ENCODE measurements at regions not wholly inside any gene's neighbourhood (a gene's known extent, or its start where the extent isn't known, plus 50 kb on each side); places are given as distances from the start of the nearest gene placed in this dataset.
"Not testable (repeated sequence)": the region's sequence is repeated elsewhere in the genome, so short reads cannot be mapped to it uniquely, and the experiment has no call there.

DNA sequence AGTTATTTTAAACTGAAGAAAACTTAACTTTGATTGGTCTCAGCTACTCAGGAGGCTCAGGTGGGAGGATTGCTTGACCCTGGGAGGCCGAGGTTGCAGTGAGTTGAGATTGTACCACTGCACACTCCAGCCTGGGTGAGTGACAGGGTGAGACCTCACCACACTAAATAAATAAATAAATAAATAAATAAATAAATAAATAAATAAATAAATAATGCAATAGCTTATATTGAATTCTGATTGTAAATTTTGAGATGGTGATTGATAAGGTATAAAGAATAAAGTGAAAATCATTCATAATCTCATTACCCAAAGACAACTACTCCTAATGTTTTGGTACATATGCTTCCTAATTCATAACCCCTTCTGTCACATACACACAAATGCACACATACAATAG, 58.1 kb downstream of the TUBA3C start:
- DNase-seq: no peak

DNA sequence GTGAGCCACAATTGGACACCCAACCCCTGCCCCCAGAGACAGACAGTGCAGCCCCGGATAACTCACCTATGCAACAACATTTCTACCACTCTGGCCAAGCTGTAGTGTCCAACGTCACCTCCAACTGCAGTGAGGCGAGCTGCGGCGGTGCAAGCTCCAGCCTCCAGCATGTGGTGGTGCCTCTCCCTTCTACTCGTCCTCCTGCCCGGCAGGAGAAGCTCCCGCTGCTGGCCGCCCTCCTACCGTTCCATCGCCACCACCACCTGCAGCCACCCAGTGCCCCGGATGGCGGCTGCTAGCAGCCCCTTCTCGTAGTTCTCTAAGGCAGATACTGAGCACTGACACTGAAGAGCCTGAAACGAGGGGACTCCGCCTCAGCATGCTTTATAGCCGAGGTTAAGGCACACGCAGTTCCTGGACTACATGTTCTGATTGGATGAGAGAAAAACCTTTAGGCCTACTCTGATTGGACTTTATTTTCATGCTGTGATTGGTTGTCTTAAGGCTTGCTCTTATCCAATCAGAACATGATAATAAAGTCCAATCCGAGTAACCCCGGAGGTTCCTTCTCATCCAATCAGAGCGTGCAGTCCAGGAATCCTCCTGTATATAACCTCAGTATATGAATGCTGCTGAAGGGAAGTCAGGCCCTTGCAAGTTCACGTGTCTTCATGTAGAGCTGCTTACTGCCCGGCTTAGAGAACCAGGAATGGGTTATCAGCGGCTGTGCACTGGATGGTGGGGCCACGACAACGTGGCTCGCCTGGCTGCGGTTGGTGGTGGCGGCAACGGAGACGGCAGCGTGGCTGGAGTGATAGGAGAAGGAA, 63.5 kb downstream of the TUBA3C start:
- DNase-seq: no peak

DNA sequence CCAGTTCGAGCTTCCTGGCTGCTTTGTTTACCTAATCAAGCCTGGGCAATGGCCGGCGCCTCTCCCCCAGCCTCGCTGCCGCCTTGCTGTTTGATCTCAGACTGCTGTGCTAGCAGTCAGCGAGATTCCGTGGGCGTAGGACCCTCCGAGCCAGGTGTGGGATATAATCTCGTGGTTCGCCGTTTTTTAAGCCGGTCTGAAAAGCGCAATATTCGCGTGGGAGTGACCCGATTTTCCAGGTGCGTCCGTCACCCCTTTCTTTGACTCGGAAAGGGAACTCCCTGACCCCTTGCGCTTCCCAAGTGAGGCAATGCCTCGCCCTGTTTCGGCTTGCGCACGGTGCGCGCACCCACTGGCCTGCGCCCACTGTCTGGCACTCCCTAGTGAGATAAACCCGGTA, 72.4 kb downstream of the TUBA3C start:
- not testable (repeated sequence) for DNase-seq

DNA sequence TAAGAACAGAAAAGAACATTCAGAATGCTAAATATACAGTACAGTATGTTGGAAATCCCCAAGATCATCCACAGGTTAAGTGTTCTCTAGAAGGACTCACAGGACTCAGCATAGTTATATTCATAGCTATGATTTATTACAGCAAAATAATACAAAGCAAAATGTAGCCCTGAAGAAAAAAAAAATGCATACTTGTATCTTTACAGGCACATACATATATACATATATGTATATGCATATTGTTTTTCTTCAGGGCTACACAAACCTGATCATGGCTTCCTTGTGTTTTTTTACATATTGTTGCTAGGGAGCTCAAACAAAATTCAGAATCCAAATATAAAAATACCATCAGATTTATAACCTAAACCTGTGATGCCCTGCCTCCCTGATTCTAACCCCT, 78.5 kb downstream of the TUBA3C start:
- no peak for DNase-seq

DNA sequence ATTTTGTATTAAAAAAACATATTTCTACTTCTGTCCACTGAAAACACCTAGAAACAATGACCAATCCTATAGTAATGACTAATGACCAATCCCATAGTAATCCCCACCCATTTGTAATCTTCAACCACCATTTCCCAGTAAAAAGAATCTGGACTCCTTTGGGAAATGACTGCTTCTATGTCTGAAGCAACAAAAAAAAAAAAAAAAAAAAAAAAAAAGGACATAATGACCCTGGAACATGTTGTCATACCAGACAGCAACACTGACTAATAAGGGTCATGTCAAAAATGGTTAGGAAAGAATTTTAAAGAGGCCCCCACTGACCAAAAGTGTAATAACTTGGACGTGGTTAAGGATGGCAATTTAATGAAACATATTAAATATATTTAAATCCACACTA, 88.3 kb downstream of the TUBA3C start:
- no peak for DNase-seq

DNA sequence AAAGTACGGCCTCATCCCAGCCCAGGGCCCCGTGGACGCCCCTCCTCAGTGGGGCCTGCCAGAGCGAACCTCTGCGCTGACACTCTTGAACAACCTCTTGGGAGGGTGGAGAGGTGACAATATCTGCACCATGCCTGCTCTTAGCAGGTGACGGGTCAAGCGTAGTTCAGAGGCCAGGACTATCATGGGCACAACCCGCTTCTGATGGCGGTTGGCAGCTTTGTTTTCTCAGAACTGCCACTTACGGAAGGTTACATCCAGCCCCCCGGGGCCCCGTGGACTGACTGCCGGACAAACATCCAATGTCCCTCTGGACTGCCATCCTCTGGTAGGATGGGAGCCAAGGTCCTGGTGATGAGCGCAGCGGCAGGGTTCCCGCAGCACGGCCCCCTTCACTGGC, 91.1 kb downstream of the TUBA3C start:
- no peak for DNase-seq

DNA sequence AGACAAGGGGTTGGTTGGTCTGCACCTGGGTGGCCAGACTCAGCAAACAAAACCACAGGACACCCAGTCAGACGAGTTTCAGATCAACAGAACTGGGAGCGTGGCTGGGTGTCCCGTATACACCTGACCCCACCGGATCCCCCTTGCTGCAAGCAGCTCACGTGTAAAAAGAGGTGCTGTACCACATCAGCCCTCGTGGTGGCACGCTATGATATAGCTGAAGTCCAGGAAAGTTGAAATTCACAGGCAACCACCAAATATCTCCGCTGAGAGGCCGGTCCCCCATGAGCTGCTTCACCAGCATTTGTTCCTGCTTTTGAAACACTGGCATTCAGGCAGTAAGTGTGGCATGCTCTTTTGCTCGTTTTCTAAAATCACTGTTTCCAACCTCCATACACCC, 92.3 kb downstream of the TUBA3C start:
- peak in 1 of 2 experiments; percentile 17 for DNase-seq

DNA sequence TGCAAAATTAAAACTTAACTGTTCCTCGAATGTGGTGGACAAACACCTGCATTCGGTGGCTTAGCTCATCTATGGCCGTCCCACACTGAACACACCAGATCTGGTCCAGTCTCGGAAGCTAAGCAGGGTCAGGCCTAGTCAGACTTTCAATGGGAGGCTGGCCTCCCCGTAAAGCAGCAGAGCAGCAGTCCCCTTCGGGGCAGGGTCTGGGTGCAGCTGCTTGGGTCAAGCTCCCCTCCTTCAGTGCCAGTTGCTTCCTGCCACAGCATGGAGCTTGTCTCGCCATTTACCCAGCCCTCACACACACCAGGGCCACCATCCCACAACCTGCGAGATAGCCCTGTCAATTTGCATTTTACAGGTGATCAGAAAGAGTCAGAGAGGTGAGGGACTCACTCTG, 93.2 kb downstream of the TUBA3C start:
- DNase-seq: no peak

DNA sequence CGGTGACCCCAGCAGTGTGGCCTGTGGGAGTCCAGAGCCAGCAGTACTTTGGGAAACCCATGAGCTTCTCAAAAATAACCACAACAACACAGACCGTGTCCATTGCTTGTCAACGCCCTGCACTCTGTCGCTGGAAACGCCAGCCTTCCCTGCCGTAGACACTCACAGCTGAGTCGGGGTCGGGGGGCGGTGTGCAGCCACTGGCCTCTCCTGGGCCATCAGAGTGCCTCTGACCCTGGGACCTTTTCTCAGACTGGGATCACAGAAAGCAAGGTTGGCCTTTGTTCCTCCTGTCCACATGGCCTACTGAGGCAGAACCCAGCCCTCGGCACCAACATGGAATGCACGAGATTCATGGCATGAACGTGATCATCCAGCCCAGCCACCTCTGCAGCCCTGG, 95.7 kb downstream of the TUBA3C start:
- DNase-seq: no peak

DNA sequence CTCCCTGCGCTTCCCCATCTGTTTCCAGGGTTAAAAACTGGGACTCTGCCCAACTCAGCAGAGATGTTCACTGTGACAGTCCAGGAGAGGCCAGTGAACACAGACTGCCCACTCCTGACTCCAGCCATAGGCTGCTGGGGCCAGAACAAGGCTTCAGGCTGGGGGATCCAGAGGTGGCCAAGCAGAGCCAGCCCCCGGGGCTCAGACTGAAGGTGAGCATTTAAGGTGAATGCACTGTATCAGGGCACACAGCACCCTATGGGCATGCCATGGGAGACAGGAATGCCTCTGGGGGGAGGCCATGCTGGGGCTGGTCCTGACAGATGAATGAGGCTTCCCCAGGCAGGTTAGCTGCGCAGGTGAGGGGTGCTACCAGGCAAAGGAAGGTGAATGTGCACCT, 96.4 kb downstream of the TUBA3C start:
- no peak for DNase-seq

DNA sequence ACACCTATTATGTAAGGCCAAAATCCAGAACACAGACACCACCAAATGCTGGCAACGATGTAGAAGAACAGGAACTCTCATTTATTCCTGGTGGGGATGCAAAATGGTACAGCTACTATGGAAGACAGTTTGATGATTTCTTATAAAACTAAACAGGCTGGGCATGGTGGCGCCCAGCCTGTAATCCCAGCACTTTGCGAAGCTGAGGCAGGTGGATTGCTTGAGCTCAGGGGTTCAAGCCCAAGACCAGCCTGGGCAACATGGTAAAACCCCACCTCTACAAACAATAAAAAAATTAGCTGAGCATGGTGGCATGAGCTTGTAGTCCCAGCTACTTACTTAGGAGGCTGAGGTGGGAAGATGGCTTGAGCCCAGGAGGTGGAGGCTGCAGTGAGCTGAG, 98.3 kb downstream of the TUBA3C start:
- DNase-seq: no peak

DNA sequence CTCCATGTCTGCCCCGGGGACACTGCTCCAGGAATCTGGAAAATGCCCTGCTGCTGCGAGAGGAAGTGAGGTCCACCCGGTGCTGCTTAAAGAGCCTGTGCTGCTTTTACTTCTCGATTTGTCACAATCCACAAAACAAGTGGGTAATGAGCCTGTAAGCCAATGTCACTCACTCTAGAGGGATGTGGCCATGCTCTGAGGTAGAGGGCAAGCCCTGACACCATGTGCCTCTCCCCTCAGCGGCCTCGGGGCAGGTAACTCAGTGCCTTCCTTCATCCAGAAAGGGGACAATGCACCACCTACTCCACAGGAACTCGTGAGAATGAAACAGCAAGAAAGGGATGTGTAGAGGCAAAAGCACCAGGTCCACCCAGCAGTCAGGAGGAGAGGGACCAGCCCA, 106.2 kb downstream of the TUBA3C start:
- no peak for DNase-seq

DNA sequence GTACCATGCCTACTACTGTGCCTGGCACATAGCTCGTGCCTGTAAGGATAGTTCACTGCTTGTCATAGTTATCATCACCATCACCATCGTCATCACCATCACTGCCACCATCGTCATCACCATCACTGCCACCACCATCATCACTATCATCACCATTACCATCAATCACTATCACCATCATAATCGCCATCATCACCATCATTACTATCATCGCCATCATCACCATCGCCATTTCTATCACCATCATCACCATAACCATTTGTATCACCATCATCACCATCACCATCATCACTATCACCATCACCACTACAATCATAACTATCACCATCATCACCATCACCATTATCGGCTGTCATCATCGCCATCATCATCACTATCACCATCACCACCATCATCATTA, 107.1 kb downstream of the TUBA3C start:
- no peak for DNase-seq

DNA sequence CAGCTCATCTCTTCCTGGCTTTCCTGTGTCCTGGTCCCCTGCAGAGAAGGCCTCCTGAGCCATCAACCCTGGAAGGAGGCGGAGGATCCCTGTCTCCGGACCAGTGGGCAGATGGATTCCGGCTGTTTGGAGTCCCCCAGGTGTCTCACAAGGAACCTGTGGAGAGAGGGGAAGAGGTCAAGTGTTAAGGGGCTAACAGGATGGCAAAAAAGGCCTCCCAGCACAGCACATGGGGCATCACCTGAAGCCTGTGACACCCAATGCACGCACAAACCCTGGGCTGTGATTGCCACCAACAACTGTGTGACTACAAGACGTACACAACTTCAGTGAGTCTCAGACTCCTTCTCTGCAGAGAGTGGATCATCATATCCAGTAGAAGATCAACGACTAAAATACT, 107.5 kb downstream of the TUBA3C start:
- DNase-seq: not testable (repeated sequence)

DNA sequence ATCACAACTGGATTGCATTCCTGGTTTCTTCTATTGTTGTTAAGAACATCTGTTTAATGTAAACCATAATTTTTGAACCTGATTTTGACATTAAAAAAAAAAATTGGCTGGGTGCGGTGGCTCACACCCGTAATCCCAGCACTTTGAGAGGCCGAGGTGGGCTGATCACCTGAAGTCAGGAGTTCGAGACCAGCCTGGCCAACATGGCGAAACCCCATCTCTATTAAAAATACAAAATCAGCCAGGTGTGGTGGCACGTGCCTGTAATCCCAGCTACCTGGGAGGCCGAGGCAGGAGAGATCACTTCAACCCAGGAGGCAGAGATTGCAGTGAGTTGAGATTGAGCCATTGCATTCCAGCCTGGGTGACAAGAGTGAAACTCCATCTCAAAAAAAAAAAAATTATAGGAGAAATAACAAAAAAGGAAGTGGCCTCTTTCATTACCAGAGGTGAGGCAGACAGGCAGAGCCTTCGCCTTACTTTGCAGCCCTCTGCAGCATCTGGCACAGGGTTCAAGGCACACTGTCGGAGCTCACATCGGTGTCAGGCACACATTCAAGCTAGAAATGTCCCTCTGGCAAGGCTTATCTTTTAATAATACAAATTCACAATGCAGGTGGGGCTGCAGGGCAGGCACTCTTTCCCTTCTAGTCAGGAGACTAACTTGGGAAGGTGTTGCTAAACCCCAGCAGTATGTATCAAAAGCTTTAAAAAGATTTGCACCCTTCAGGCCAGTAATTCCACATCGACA, 108.5 kb downstream of the TUBA3C start:
- not testable (repeated sequence) for DNase-seq

DNA sequence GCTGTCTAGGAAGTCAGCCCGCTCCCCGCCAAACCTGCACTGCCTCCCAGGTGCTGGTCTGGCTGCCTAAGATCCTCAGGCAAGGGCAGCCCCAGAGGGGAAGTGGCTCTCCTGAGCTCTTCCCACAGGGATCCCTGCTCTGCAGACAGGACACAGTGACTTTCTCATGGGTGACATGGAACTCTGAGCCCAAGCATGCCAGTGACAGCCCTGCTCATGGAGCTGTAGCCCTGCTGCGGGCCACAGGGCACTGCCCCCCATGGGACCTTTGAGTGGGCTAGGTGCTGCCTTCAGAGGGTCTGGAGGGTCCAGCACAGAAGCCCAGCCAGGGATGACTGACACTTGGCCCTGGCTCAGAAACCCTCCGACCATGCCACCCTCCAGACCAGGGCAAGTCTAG, 109.1 kb downstream of the TUBA3C start:
- DNase-seq: no peak

DNA sequence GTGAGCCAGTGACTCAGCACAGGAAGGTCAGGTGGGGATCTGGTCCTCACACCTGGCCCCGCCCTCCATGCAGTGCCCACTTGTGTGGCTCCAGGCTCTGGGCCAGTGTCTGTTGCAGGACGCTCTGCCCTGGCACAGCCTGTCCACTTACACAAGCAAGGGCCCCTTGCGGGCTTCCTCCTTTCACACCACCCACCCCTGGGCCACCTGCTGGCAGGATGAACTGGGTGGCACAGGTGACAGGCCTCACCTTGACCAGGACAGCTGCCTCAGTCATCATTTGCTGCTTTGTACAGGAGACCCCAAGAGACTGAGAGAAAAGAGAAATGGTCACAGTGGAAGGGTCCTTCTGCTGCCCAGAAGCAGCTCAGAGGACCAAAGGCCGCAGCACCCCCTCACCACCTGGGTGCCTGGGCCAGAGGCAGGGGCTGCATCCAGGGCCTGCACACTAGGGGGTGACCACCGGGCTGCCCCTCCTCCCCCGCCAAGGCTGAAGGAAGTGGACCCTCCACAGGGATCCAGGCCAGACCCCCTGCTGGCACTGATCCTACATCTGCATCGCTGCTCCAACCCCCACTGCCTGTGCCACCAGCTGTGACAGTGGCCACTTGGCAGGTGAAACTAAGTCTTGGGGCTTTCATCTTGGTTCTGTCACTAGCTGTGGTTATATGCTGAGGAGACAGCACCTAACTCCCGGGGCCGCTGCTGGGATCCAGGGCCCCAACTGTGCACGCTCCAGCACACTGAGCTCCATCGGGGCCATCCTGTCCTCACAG, 110.3 kb downstream of the TUBA3C start:
- DNase-seq: no peak

DNA sequence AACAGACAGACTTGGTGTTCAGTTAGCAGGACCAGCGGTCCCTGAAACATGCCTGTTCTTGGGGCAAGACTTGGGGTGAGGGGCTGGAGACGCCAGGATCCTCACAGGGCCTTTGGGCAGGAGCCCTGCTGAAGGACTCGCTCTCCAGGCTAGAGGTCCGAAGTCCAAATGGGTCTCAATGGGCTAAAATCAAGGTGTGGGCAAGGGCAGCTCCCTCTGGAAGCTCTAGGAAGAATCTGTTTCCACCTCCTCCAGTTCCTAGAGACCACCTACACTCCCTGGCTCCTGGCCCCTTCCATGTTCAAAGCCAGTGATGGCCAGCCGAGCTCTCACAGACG, 111.3 kb downstream of the TUBA3C start:
- no peak for DNase-seq

DNA sequence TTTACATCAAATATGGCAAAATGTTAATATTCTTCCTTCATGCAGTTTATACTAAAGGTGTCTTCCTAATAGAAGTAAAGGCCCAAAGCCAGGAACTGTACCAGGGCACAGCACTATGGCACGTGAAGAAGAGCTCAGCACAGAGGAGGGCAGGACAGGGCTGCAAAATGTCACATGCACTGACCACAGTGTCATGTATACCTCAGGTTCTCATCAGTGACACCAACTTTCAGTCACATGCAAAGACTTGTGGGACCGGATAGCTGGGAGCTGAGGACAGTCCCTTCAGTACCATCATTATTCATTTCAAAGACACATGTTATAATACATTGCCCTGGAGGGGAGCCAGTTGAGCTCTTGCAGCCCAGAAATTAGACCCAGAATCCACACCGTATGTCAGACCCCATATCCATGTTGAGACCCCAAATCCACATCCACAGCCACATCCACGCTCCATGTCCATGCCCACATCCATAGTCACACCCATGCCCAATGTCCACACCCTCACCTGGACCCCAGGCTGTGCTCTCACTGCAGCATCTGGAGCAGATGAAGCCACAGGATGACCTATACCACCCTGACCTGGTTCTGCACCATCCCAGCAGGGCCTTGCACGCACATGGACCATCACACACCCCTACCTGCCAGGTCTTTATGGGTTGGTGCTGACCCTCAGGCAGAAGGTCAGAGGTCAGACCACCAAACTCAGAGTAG, 111.8 kb downstream of the TUBA3C start:
- no peak for DNase-seq

DNA sequence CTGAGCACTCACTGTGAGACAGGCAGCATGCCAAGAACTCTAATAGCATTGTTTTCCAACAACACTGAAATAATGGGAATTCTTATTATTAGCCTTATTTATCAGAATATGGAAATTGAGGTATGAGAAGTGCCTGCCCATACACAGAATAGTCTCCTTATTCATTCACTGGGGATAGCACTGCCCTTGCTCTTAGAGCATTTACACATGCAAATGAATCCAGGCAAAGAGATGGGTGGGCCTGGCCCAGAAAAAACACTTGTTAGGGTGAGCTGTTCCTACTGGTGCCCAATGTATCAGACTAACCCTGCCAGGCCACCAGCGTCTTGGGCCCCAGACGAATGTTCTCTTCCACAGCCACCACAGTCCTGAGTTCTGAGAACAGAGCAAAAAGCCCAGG, 112.9 kb downstream of the TUBA3C start:
- no peak for DNase-seq

DNA sequence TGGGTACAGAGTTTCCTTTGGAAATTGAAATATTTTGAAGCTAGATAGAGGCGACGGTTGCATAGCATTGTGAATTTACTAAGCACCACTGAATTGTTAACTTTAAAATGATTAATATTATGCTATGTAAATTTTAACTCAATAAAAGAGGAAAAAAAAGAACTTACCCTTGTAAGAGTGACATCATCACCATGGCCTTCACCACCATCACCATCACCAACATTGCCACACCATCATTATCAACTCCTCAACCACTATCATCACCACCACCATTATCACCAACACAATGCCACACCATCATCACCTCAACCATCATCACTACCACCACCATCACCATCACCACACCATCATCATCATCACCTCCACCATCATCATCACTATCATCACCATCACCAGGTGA, 113.9 kb downstream of the TUBA3C start:
- DNase-seq: no peak

DNA sequence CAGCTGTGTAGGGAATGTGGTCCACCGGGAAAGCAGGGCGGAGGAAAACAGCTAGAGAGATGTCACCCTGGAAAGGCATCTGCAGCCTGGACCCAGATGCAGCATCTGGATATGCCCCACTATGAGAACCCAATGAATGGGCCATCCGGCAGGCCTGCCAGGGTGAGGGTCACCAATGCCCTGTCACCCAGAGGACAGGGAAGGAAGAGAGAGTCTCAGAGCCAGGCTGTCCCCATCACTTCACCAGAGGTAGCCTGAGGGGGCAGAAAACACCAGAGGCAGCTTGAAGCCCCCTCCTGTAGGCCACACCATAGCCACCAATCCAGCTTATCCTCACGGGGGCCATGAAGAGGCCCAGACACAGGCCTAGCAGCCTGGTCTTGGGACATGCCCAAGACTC, 118.8 kb downstream of the TUBA3C start:
- DNase-seq: no peak

DNA sequence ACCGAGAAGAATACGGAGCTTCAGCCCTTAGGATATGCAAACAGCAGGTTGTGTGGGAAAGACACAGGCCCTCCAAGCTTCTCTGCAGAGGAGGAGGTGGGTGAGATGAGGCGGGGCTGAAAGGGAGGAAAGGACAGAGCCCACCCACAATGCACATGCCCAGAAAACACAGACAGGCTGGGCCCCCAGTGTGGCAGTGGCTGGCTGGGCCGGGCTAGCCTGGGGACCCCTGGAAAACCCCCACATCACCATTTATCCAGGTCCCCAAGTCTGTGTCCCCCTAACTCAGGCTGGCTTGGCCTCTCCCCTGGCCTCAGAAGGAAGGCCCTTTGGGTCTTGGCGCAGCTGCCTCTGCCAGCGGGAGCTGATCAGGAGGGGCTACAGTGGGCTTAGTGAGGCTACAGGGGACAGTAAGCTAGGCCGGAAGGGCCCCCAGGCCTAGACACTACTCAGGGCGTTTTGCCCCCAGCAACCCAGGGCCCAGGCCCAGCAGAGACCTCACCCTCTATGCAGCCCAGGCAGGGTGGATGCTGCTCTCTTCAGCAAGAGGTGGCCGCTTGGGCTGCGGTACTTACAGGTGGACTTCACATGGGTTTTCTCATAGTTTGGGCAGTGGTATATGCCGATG, 119.5 kb downstream of the TUBA3C start:
- no peak for DNase-seq
